ENCODE measurements at regions not wholly inside any gene's neighbourhood (a gene's known extent, or its start where the extent isn't known, plus 50 kb on each side); places are given as distances from the start of the nearest gene placed in this dataset.

- in situ Hi-C loops (cut with HindIII; ENCODE audit: low pct_unique_long_range_greater_than_20kb, low sequenced_read_pairs), result no loop called here
- ChIA-PET POLR2A (no interaction called here), CTCF (no interaction called here)
- intact Hi-C loops (cut with micrococcal nuclease; ENCODE audit: unreplicated experiment), result no loop called here
- Histone ChIP-seq H3K4me3 (ENCODE audit: low read depth in 2 of 2, low read length in 2 of 2) (no peak overlapping the region), H3K4me1 (ENCODE audit: control insufficient read depth, insufficient read depth, low read length) (no peaks in the 10 kb centered on the region), H3K36me3 (ENCODE audit: control insufficient read depth, insufficient read depth, low read length) (no peaks in the 10 kb centered on the region), H3K27me3 (ENCODE audit: control insufficient read depth, insufficient read depth, low read length) (no peaks in the 10 kb centered on the region), H3K9me3 (ENCODE audit: control insufficient read depth, insufficient read depth, low read depth, low read length) (no peaks in the 10 kb centered on the region), H3K27ac (ENCODE audit: low read length) (no peak overlapping the region)
- ATAC-seq (no peak), DNase-seq (ENCODE audit: low read depth, low spot score) (no peak)
- no peak for TF ChIP-seq SIN3A (IDR thresholded peaks at IDR 0.05; ENCODE audit: borderline replicate concordance, insufficient read depth, low read depth, low read length)
- TF ChIP-seq CTCF (IDR thresholded peaks at IDR 0.05), result no peak
- TF ChIP-seq TCF7L2 (IDR thresholded peaks at IDR 0.05; ENCODE audit: low read depth, low read length), result no peak
- TF ChIP-seq POLR2AphosphoS5 (IDR thresholded peaks at IDR 0.05; ENCODE audit: low read depth, low read length), result no peak
- TF ChIP-seq REST (IDR thresholded peaks at IDR 0.05; ENCODE audit: insufficient read depth in 1 of 2, low read depth in 2 of 2, low read length in 1 of 2), result no peak
- BruUV-seq (replicated peaks), result no TSS peak
Observed at GRCh38 chr5:3323144-3323543, 272.5 kb upstream of the IRX1 start.

- intact Hi-C loops (cut with micrococcal nuclease; ENCODE audit: unreplicated experiment) (no loop called here), in situ Hi-C loops (cut with HindIII; ENCODE audit: low pct_unique_long_range_greater_than_20kb, low sequenced_read_pairs) (no loop called here)
- no peaks in the 10 kb centered on the region for H3K9me3 ChIP-seq (ENCODE audit: control insufficient read depth, insufficient read depth, low read depth, low read length)
- no TSS peak for BruUV-seq (replicated peaks)
- ATAC-seq, result no peak
- no peak for TF ChIP-seq SIN3A (IDR thresholded peaks at IDR 0.05; ENCODE audit: borderline replicate concordance, insufficient read depth, low read depth, low read length)
- no peak for TF ChIP-seq REST (IDR thresholded peaks at IDR 0.05; ENCODE audit: insufficient read depth in 1 of 2, low read depth in 2 of 2, low read length in 1 of 2)
- TF ChIP-seq TCF7L2 (IDR thresholded peaks at IDR 0.05; ENCODE audit: low read depth, low read length), result no peak
- no peak for TF ChIP-seq POLR2AphosphoS5 (IDR thresholded peaks at IDR 0.05; ENCODE audit: low read depth, low read length)
- no peak for TF ChIP-seq CTCF (IDR thresholded peaks at IDR 0.05)
- ChIA-PET POLR2A (no interaction called here), CTCF (no interaction called here)
- no peaks in the 10 kb centered on the region for H3K36me3 ChIP-seq (ENCODE audit: control insufficient read depth, insufficient read depth, low read length)
- no peak overlapping the region for H3K4me3 ChIP-seq (ENCODE audit: low read depth in 2 of 2, low read length in 2 of 2)
- H3K4me1 ChIP-seq (ENCODE audit: control insufficient read depth, insufficient read depth, low read length), result no peaks in the 10 kb centered on the region
- no peak overlapping the region for H3K27ac ChIP-seq (ENCODE audit: low read length)
- DNase-seq (ENCODE audit: low read depth, low spot score), result no peak
- no peaks in the 10 kb centered on the region for H3K27me3 ChIP-seq (ENCODE audit: control insufficient read depth, insufficient read depth, low read length)
Observed at GRCh38 chr5:3322642-3323041, 273.0 kb upstream of the IRX1 start.

Data from Panc1 (cell line).